ENCODE measurements at regions not wholly inside any gene's neighbourhood (a gene's known extent, or its start where the extent isn't known, plus 50 kb on each side); places are given as distances from the start of the nearest gene placed in this dataset.
A peak's percentile ranks its signal among the peaks of the same experiment; 100 is the strongest.

GRCh38 chr3:72573051-72573450, 275.2 kb downstream of the SHQ1 start (continued):
- TF ChIP-seq ZNF462 (CRISPR knock-in tag; IDR thresholded peaks at IDR 0.05) (no peak), ETS1 (IDR thresholded peaks at IDR 0.05) (no peak), STAT1 (IDR thresholded peaks at IDR 0.05; ENCODE audit: unreplicated experiment) (no peak), CREB1 (CRISPR knock-in tag; IDR thresholded peaks at IDR 0.05; ENCODE audit: low read depth) (no peak), EZH2 (IDR thresholded peaks at IDR 0.05; ENCODE audit: low read depth, unreplicated experiment) (no peak), ZNF331 (CRISPR knock-in tag; IDR thresholded peaks at IDR 0.05; ENCODE audit: low read depth) (no peak)

- H3K27ac Mint-ChIP-seq, result no peak overlapping the region
- H3K27ac ChIP-seq (ENCODE audit: low read depth), result no peak overlapping the region
- H3K4me3 Mint-ChIP-seq, result no peak overlapping the region
- no peaks in the 10 kb centered on the region for H4K20me1 ChIP-seq (replicated peaks; ENCODE audit: insufficient read depth)
- no peaks in the 10 kb centered on the region for H3F3A ChIP-seq (replicated peaks; ENCODE audit: low read depth)
- no peaks in the 10 kb centered on the region for H3K79me2 ChIP-seq (replicated peaks; ENCODE audit: insufficient read depth)
- 0 out of 2 replicates have a peak, but pooled peaks cover 3% of the 10 kb centered on the region for H3K4me1 ChIP-seq (ENCODE audit: insufficient read depth)
- no peaks in the 10 kb centered on the region for H3K9me3 Mint-ChIP-seq
- ATAC-seq (peak; percentile 67), DNase-seq (ENCODE audit: low spot score) (no peak)
- H3K4me1 Mint-ChIP-seq, result peaks cover 11% of the 10 kb centered on the region
- no peak overlapping the region for H2AFZ ChIP-seq
- H3K4me3 ChIP-seq, result no peak overlapping the region
- no peak overlapping the region for H3K4me2 ChIP-seq
- H3K36me3 ChIP-seq (ENCODE audit: insufficient read depth), result no peaks in the 10 kb centered on the region
- peaks cover 3% of the 10 kb centered on the region; the same call in 1 of the 2 replicates for H3K9me2 ChIP-seq (ENCODE audit: insufficient read depth)
- no peaks in the 10 kb centered on the region for H3K36me3 Mint-ChIP-seq (ENCODE audit: low read depth)
- peaks cover 5% of the 10 kb centered on the region for H3K27me3 Mint-ChIP-seq (ENCODE audit: insufficient read depth, low read depth, poor library complexity)
- H3K27me3 ChIP-seq (ENCODE audit: insufficient read depth), result no peaks in the 10 kb centered on the region
- TF ChIP-seq STAT1 (IDR thresholded peaks at IDR 0.05; ENCODE audit: unreplicated experiment), result no peak
- no peak for TF ChIP-seq ETS1 (IDR thresholded peaks at IDR 0.05)
- no peak for TF ChIP-seq ZNF114 (CRISPR knock-in tag; IDR thresholded peaks at IDR 0.05)
- TF ChIP-seq, protein P1, sequence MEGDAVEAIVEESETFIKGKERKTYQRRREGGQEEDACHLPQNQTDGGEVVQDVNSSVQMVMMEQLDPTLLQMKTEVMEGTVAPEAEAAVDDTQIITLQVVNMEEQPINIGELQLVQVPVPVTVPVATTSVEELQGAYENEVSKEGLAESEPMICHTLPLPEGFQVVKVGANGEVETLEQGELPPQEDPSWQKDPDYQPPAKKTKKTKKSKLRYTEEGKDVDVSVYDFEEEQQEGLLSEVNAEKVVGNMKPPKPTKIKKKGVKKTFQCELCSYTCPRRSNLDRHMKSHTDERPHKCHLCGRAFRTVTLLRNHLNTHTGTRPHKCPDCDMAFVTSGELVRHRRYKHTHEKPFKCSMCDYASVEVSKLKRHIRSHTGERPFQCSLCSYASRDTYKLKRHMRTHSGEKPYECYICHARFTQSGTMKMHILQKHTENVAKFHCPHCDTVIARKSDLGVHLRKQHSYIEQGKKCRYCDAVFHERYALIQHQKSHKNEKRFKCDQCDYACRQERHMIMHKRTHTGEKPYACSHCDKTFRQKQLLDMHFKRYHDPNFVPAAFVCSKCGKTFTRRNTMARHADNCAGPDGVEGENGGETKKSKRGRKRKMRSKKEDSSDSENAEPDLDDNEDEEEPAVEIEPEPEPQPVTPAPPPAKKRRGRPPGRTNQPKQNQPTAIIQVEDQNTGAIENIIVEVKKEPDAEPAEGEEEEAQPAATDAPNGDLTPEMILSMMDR (conservative IDR thresholded peaks at IDR 0.05; ENCODE audit: low read depth in 2 of 2), result peak in 1 of 2 experiments; percentile 28; a peak in 2 of 4 replicates
Observed at GRCh38 chr3:72572489-72573007, 275.7 kb downstream of the SHQ1 start.
